ENCODE measurements at regions not wholly inside any gene's neighbourhood (a gene's known extent, or its start where the extent isn't known, plus 50 kb on each side); places are given as distances from the start of the nearest gene placed in this dataset.

DNA sequence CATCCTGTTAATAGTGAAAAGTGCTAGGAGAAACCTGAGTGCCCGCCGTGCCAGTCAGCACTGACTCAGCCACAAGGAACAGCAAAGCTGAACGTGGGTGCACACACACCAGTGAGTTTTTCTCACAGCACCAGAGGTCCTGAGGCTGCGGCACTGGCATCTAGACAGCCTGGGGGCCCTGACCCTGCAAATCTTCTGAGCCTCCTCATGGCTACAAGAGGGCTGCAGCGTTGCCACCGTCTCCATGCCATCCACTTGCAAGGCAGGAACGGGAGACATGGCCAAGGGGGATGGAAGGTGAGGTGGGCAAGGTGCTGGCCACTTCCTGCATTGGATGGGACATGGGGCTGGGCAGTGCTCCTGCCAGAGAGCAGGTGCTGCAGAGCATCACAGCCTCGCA lies 211.2 kb upstream of the SOX1 start:
- H3K4me1 ChIP-seq (ENCODE audit: control insufficient read depth in 1 of 2, insufficient read depth in 2 of 2, low read length in 2 of 2) = peaks cover 0 to 7% of the 10 kb centered on the region in 2 donors
- H3K36me3 ChIP-seq (ENCODE audit: control insufficient read depth in 1 of 2, insufficient read depth in 2 of 2, low read length in 2 of 2) = no peaks in the 10 kb centered on the region
- H3K4me3 ChIP-seq (ENCODE audit: low read depth in 1 of 2, low read length in 2 of 2) = no peak overlapping the region
- H3K27me3 ChIP-seq (ENCODE audit: low read depth, low read length) = no peaks in the 10 kb centered on the region
- H3K27ac ChIP-seq (ENCODE audit: low read length) = no peak overlapping the region
- H3K9me3 ChIP-seq (ENCODE audit: control insufficient read depth in 1 of 2, low read length in 2 of 2) = no peaks in the 10 kb centered on the region

DNA sequence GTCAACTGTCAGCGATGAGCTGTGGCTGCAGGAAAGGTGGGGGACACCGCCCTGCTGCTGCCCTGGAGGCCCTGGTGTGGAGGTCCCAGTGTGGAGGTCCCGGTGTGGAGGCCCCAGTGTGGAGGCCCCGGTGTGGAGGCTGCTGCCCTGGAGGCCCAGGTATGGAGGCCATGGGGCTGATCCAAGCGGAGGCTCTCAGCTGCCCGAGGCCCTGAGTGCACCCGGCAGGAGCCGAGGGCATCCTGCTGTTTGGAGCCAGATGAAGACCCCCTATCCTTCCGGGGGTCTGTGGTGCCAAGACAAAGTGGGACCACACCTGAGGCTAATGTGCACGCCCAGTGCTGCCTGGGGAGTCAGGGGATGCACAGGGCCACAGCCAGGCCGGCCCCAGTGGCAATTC lies 210.4 kb upstream of the SOX1 start:
- H3K27me3 ChIP-seq (ENCODE audit: low read depth, low read length) = no peaks in the 10 kb centered on the region
- peaks cover 0 to 7% of the 10 kb centered on the region in 2 donors for H3K4me1 ChIP-seq (ENCODE audit: control insufficient read depth in 1 of 2, insufficient read depth in 2 of 2, low read length in 2 of 2)
- no peaks in the 10 kb centered on the region for H3K9me3 ChIP-seq (ENCODE audit: control insufficient read depth in 1 of 2, low read length in 2 of 2)
- H3K27ac ChIP-seq (ENCODE audit: low read length) = no peak overlapping the region
- H3K36me3 ChIP-seq (ENCODE audit: control insufficient read depth in 1 of 2, insufficient read depth in 2 of 2, low read length in 2 of 2) = no peaks in the 10 kb centered on the region
- no peak overlapping the region for H3K4me3 ChIP-seq (ENCODE audit: low read depth in 1 of 2, low read length in 2 of 2)

DNA sequence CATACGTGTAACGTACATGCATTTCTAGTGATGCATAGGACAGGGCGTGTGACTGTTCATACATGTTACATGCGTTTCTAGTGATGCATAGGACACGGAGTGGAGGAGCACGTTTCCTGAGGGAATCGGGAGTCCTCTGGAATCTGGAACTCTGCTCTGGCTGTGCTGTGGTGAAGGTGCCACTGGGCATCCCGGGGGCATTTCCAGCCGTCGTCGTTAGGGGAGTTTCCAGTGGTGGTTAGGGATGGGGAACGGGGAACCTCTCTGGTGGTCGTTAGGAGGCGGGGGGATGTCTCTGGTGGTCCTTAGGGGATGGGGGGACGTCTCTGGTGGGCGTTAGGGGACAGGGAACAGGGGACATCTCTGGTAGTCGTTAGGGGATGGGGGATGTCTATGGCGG lies 209.6 kb upstream of the SOX1 start:
- peaks cover 0 to 7% of the 10 kb centered on the region in 2 donors for H3K4me1 ChIP-seq (ENCODE audit: control insufficient read depth in 1 of 2, insufficient read depth in 2 of 2, low read length in 2 of 2)
- no peak overlapping the region for H3K27ac ChIP-seq (ENCODE audit: low read length)
- H3K4me3 ChIP-seq (ENCODE audit: low read depth in 1 of 2, low read length in 2 of 2) = no peak overlapping the region
- H3K36me3 ChIP-seq (ENCODE audit: control insufficient read depth in 1 of 2, insufficient read depth in 2 of 2, low read length in 2 of 2) = no peaks in the 10 kb centered on the region
- no peaks in the 10 kb centered on the region for H3K27me3 ChIP-seq (ENCODE audit: low read depth, low read length)
- H3K9me3 ChIP-seq (ENCODE audit: control insufficient read depth in 1 of 2, low read length in 2 of 2) = no peaks in the 10 kb centered on the region

DNA sequence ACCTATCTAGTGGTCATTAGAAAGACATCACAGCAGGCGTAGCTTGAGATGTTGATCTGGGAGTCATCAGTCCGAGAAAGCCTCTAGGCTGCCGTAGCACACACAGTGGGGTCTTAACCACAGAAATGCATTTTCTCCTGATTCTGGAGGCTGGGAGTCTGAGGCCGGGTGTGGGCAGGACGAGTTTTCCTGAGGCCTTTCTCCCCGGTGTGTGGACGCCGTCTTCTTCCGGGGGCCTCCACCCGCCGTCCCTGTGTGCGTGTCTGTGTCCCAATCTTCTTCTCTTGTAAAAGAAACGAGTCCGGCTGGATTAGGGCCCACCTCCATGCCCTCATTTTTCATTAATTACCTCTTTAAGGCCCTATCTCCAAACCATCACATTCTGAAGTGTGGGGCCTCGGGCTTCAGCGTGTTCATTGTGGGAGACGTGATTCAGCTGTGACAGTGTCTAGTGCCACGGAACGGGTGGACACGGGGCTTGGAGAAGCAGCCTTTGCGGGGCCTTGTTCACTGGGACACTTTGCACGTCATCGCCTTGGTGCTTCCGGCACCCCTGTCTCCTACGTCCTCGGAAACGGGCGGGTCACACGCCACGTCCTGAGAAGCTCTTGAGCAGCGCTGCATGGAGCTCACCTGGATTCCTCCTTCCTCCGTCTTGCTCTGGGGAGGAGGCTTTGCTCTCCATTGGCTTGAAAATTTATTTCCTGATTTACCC lies 208.9 kb upstream of the SOX1 start:
- Histone ChIP-seq H3K4me1 (ENCODE audit: control insufficient read depth in 1 of 2, insufficient read depth in 2 of 2, low read length in 2 of 2) (peaks cover 0 to 7% of the 10 kb centered on the region in 2 donors), H3K27me3 (ENCODE audit: low read depth, low read length) (no peaks in the 10 kb centered on the region), H3K36me3 (ENCODE audit: control insufficient read depth in 1 of 2, insufficient read depth in 2 of 2, low read length in 2 of 2) (no peaks in the 10 kb centered on the region), H3K9me3 (ENCODE audit: control insufficient read depth in 1 of 2, low read length in 2 of 2) (no peaks in the 10 kb centered on the region), H3K4me3 (ENCODE audit: low read depth in 1 of 2, low read length in 2 of 2) (no peak overlapping the region), H3K27ac (ENCODE audit: low read length) (no peak overlapping the region)

DNA sequence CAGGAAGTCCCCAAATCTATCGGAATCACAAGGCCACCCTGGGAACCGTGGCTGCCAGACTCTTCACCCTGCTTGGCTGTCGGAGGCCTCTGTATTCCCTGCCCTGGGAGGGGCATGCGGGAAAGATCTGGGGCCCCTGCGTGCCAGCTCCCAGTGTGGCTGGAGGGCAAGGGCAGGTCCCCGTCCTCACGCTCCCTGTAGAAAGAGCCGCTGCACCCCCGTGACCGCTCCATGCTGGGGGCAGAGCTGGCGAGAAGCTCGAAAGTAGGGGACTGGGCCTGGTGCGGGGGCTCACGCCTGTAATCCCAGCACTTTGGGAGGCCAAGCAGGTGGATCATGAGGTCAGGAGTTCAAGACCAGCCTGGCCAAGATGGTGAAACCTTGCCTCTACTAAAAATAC lies 208.4 kb upstream of the SOX1 start:
- no peak overlapping the region for H3K4me3 ChIP-seq (ENCODE audit: low read depth in 1 of 2, low read length in 2 of 2)
- H3K27ac ChIP-seq (ENCODE audit: low read length) = no peak overlapping the region
- H3K36me3 ChIP-seq (ENCODE audit: control insufficient read depth in 1 of 2, insufficient read depth in 2 of 2, low read length in 2 of 2) = no peaks in the 10 kb centered on the region
- no peaks in the 10 kb centered on the region for H3K9me3 ChIP-seq (ENCODE audit: control insufficient read depth in 1 of 2, low read length in 2 of 2)
- H3K4me1 ChIP-seq (ENCODE audit: control insufficient read depth in 1 of 2, insufficient read depth in 2 of 2, low read length in 2 of 2) = peaks cover 0 to 7% of the 10 kb centered on the region in 2 donors
- H3K27me3 ChIP-seq (ENCODE audit: low read depth, low read length) = no peaks in the 10 kb centered on the region

DNA sequence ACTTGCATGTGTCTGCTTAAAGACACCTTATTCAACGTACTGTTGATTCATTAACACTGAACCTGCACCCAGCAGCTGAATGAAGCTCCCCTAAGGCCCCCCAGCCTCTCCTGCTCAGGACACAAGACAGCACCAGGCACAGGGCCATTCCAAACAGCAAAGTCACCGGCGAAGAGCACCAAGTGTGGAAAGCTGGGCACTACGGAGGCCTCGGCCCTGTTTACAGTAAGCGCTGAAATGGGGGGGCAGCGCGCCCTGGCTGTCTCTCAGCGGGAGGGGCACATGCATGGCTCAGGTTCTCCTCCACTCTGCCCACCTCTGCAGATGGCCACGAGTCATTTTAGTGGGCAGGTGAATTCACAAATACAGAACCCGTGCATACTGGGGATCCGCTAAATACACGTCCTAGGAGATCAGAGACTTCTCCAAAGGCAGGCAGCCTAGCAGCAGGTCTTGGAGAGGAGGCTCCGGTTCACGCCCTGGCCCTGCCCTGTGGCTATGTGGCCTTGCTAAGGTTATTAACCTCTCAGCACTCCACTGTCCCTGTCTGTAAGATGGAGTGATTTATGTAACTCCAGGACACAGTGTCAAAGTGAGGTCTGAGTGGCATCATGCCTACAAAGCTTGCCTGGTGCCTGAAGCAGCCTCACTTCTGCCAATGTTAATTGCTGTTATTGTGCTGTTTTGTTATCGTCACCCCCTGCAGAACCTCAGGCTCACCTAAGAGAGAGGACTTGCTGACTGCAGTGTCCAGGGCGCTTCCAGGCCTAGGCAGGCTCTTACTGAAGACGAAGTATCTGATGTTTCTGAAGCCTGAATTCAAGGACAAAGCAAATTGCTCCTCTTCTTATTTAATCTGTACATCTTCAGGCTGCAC lies 207.4 kb upstream of the SOX1 start:
- H3K9me3 ChIP-seq (ENCODE audit: control insufficient read depth in 1 of 2, low read length in 2 of 2) = no peaks in the 10 kb centered on the region
- H3K36me3 ChIP-seq (ENCODE audit: control insufficient read depth in 1 of 2, insufficient read depth in 2 of 2, low read length in 2 of 2) = no peaks in the 10 kb centered on the region
- no peak overlapping the region for H3K27ac ChIP-seq (ENCODE audit: low read length)
- no peak overlapping the region for H3K4me3 ChIP-seq (ENCODE audit: low read depth in 1 of 2, low read length in 2 of 2)
- H3K27me3 ChIP-seq (ENCODE audit: low read depth, low read length) = no peaks in the 10 kb centered on the region
- H3K4me1 ChIP-seq (ENCODE audit: control insufficient read depth in 1 of 2, insufficient read depth in 2 of 2, low read length in 2 of 2) = peaks cover 0 to 7% of the 10 kb centered on the region in 2 donors

DNA sequence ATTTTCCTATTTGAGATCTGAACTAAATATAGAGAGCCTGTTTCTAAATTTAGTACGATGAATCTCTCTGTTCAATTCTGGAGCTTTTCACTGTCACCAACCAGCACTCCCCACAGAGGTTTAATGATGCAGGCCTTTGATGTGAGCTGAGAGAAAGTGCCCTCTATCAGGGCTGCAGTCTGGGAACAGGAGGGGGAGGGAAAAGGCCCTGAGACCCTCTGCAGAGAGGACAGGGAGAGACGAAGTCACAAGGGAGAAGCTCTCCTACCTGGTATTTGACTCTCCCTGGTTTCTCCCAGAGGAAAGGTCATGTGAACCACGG lies 206.8 kb upstream of the SOX1 start:
- Histone ChIP-seq H3K4me1 (ENCODE audit: control insufficient read depth in 1 of 2, insufficient read depth in 2 of 2, low read length in 2 of 2) (peaks cover 0 to 7% of the 10 kb centered on the region in 2 donors), H3K9me3 (ENCODE audit: control insufficient read depth in 1 of 2, low read length in 2 of 2) (no peaks in the 10 kb centered on the region), H3K36me3 (ENCODE audit: control insufficient read depth in 1 of 2, insufficient read depth in 2 of 2, low read length in 2 of 2) (no peaks in the 10 kb centered on the region), H3K27ac (ENCODE audit: low read length) (no peak overlapping the region), H3K4me3 (ENCODE audit: low read depth in 1 of 2, low read length in 2 of 2) (no peak overlapping the region), H3K27me3 (ENCODE audit: low read depth, low read length) (no peaks in the 10 kb centered on the region)

DNA sequence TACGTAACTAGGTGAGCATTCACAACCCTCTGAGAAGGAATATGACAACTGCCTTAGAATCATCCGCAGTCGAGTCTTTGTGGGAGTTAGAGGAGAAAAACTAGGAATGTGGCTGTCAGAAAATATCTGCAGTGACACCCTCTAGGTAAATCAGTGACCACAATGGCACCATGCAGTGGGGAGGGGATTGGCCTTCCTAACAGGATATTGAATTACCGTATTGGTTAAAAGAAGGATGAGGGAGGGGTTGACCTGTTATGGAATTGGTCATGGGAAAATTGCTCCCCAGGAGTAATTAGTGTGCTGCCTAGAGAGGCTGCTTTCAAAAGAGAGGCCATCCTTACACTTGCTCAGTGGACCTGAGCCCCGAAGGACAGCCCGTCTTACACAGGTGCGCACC lies 205.6 kb upstream of the SOX1 start:
- Histone ChIP-seq H3K9me3 (ENCODE audit: control insufficient read depth in 1 of 2, low read length in 2 of 2) (no peaks in the 10 kb centered on the region), H3K27me3 (ENCODE audit: low read depth, low read length) (no peaks in the 10 kb centered on the region), H3K4me1 (ENCODE audit: control insufficient read depth in 1 of 2, insufficient read depth in 2 of 2, low read length in 2 of 2) (peaks cover 0 to 7% of the 10 kb centered on the region in 2 donors)

DNA sequence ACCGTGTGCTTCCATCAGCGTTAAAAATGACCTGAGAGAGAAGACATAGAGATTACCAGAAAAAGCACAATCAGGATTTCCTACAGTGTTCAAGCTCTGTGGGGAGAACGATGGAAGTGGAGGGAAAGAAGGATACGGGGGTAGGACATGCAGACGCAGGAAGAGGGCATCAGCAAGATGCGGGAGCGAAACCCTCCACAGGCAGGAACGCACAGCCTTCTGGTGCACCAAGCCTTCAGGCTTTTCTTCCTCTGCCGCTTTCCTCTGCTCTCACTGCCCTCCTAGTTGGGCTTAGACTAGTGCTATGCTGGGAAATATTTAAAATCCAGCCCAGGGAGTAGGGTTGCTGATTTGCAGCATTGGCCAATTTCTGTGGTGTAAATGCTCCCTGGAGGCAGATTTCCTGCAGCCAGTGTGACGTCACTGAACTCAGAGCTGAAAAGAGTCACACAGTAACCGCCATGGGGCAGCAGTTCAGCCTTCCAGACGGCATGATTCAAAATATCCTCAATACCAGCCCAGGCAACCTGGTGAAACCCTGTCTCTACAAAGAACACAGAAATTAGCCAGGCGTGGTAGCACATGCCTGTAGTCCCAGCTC lies 205.1 kb upstream of the SOX1 start:
- no peak overlapping the region for H3K4me3 ChIP-seq (ENCODE audit: low read depth in 1 of 2, low read length in 2 of 2)
- no peaks in the 10 kb centered on the region for H3K27me3 ChIP-seq (ENCODE audit: low read depth, low read length)
- H3K36me3 ChIP-seq (ENCODE audit: control insufficient read depth in 1 of 2, insufficient read depth in 2 of 2, low read length in 2 of 2) = no peaks in the 10 kb centered on the region
- peaks cover 0 to 7% of the 10 kb centered on the region in 2 donors for H3K4me1 ChIP-seq (ENCODE audit: control insufficient read depth in 1 of 2, insufficient read depth in 2 of 2, low read length in 2 of 2)
- H3K9me3 ChIP-seq (ENCODE audit: control insufficient read depth in 1 of 2, low read length in 2 of 2) = peaks cover 0 to 2% of the 10 kb centered on the region in 2 donors
- no peak overlapping the region for H3K27ac ChIP-seq (ENCODE audit: low read length)

More for the DNA sequence above, 205.6 kb upstream of the SOX1 start:
- H3K4me3 ChIP-seq (ENCODE audit: low read depth in 1 of 2, low read length in 2 of 2) = no peak overlapping the region
- H3K27ac ChIP-seq (ENCODE audit: low read length) = no peak overlapping the region
- no peaks in the 10 kb centered on the region for H3K36me3 ChIP-seq (ENCODE audit: control insufficient read depth in 1 of 2, insufficient read depth in 2 of 2, low read length in 2 of 2)

DNA sequence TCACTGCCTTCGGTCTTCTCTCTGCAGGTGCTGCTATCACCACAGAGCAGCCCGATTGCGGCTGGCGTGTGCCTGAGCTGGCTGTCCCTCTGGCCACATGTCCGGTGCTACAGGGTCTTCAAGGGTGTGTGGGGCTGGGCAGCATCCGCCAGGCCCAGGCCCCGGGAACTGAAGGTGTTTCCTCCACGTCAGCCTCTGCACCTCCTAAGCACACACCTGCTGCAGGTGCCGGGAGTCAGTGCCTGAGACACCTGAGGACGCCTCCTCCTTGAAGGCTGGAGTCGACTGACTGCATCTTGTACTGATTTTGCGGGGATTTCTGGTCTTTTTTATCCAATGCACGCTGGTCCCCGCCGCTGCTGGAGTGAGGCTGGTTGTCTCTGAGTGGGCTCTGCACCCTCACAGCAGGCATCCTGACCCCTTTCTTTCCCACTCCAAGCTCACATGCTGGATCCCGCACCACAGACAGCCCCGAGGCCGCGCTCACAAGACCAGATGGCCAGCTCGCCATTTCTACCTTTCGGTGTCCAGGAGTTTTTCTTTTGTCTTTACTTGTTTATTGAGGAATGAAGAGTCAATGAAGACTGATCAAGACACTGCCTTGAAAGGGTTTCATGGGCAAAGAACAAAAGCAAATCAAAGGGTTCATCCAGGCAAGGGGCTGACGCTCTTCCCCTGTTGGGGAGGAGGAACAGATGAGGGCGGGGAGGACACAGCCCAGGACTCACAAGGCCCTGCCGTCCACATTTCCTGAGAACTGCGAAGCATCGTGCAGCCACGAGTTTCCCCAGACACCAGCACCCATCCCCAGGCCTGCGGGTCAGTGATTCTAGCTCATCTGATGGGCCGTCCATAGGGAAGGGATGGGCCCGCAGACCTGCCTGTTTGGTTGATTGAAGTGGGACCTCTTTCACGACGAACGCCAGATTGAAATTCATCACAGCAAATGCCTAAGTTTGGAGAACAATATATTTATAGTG lies 203.8 kb upstream of the SOX1 start:
- H3K4me3 ChIP-seq (ENCODE audit: low read depth in 1 of 2, low read length in 2 of 2) = no peak overlapping the region
- H3K36me3 ChIP-seq (ENCODE audit: control insufficient read depth in 1 of 2, insufficient read depth in 2 of 2, low read length in 2 of 2) = no peaks in the 10 kb centered on the region
- peaks cover 0 to 11% of the 10 kb centered on the region in 2 donors for H3K9me3 ChIP-seq (ENCODE audit: control insufficient read depth in 1 of 2, low read length in 2 of 2)
- H3K27me3 ChIP-seq (ENCODE audit: low read depth, low read length) = no peaks in the 10 kb centered on the region
- no peak overlapping the region for H3K27ac ChIP-seq (ENCODE audit: low read length)
- peaks cover 0 to 7% of the 10 kb centered on the region in 2 donors for H3K4me1 ChIP-seq (ENCODE audit: control insufficient read depth in 1 of 2, insufficient read depth in 2 of 2, low read length in 2 of 2)
